Gastrocnemius medialis (tissue), 4 donors: ENCODE measurements at regions not wholly inside any gene's neighbourhood (a gene's known extent, or its start where the extent isn't known, plus 50 kb on each side); places are given as distances from the start of the nearest gene placed in this dataset.

ENCODE experiments used
- ATAC-seq, 2 donors: fragments of 150-250 bp; one replicate each; pipeline ENCODE4 v1.9.1; 2016
- DNase-seq, 2 donors: peaks; one replicate each; pipeline ENCODE4 v3.0.0-alpha.2; 2019
- H3K27ac ChIP-seq, 4 donors: fragments of 200-600 bp; sonication (generic); 1 replicate in 1 of 4; 2 replicates in 3 of 4; pipeline ENCODE4 v1.5.1; 2016 to 2018; ENCODE audit warnings: mild to moderate bottlenecking in 2 of 4, moderate library complexity in 1 of 4
- H3K27me3 ChIP-seq, 3 donors: fragments of 200-600 bp; sonication (generic) in 2 of 3; 1 replicate in 1 of 3; 2 replicates in 2 of 3; pipeline versions ENCODE4 v1.5.1 to v1.6.0; 2016 to 2019; ENCODE audit warnings: mild to moderate bottlenecking in 1 of 3, moderate library complexity in 1 of 3
- H3K36me3 ChIP-seq, 2 donors: fragments of 200-600 bp; sonication (generic) in 1 of 2; one replicate each; pipeline ENCODE4 v1.5.1; 2017 to 2018
- H3K4me1 ChIP-seq, 2 donors: fragments of 200-600 bp; sonication (generic) in 1 of 2; one replicate each; pipeline ENCODE4 v1.5.1; 2016 to 2017; ENCODE audit warnings: mild to moderate bottlenecking in 2 of 2
- H3K4me3 ChIP-seq, 4 donors: fragments of 200-600 bp; sonication (generic) in 3 of 4; 1 replicate in 1 of 4; 2 replicates in 3 of 4; pipeline ENCODE4 v1.5.1; 2016 to 2019; ENCODE audit warnings: mild to moderate bottlenecking in 2 of 4
- H3K9me3 ChIP-seq, 3 donors: fragments of 200-600 bp; sonication (generic) in 2 of 3; 1 replicate in 1 of 3; 2 replicates in 2 of 3; pipeline ENCODE4 v1.5.1; 2016 to 2019
- CTCF ChIP-seq, 5 experiments: fragments of 450-650 bp in 3 of 5; fragments of 200-600 bp in 2 of 5; sonication (generic) in 2 of 5; IDR thresholded peaks in 4 of 5; conservative IDR thresholded peaks in 1 of 5; 1 replicate in 4 of 5; 2 replicates in 1 of 5; pipeline ENCODE4 v1.5.1; 2016 to 2019; ENCODE audit warnings: antibody characterized with exemption in 5 of 5, mild to moderate bottlenecking in 3 of 5, moderate library complexity in 3 of 5
- POLR2A ChIP-seq, 2 donors: fragments of 450-650 bp; IDR thresholded peaks; one replicate each; pipeline ENCODE4 v1.6.1; 2017; ENCODE audit warnings: antibody characterized with exemption in 2 of 2, mild to moderate bottlenecking in 2 of 2, moderate library complexity in 2 of 2
- in situ Hi-C, 4 donors: fragments of 200-750 bp; cut with MboI; loops; one replicate each; pipeline versions ENCODE4 v1.15.0 to v1.8.0; 2017; ENCODE audit warnings: low sequenced_read_pairs in 4 of 4
- intact Hi-C: fragments of 100-400 bp; cut with DNase I; formaldehyde crosslinking; loops from one replicate; pipeline ENCODE4 v1.15.1; 2023; ENCODE audit warnings: low total_unique reads

GRCh38 chr5:8581047-8581446 lies 712.1 kb downstream of the MTRR start:
- no peak for DNase-seq
- H3K27ac ChIP-seq: no peak overlapping the region
- ATAC-seq: no peak
- no peak overlapping the region for H3K4me3 ChIP-seq
- no peaks in the 10 kb centered on the region for H3K27me3 ChIP-seq
- no peaks in the 10 kb centered on the region for H3K36me3 ChIP-seq
- no peaks in the 10 kb centered on the region for H3K9me3 ChIP-seq
- in situ Hi-C loops: no loop called here
- intact Hi-C loops: no loop called here
- no peak for TF ChIP-seq CTCF (IDR thresholded peaks at IDR 0.05 in 4 of 5, conservative IDR thresholded peaks at IDR 0.05 in 1 of 5)
- TF ChIP-seq POLR2A (IDR thresholded peaks at IDR 0.05): no peak
- H3K4me1 ChIP-seq: no peaks in the 10 kb centered on the region

- TF ChIP-seq POLR2A (IDR thresholded peaks at IDR 0.05) (no peak), CTCF (IDR thresholded peaks at IDR 0.05 in 4 of 5, conservative IDR thresholded peaks at IDR 0.05 in 1 of 5) (no peak)
These were observed 716.5 kb downstream of the MTRR start for GRCh38 chr5:8585230-8586018.

GRCh38 chr5:8590959-8591358 lies 722.0 kb downstream of the MTRR start:
- no peak overlapping the region for H3K4me3 ChIP-seq
- no peaks in the 10 kb centered on the region for H3K9me3 ChIP-seq
- no peak overlapping the region for H3K27ac ChIP-seq
- intact Hi-C loops (no loop called here), in situ Hi-C loops (no loop called here)
- DNase-seq: no peak
- no peaks in the 10 kb centered on the region for H3K27me3 ChIP-seq
- H3K4me1 ChIP-seq: no peaks in the 10 kb centered on the region
- ATAC-seq: no peak
- no peaks in the 10 kb centered on the region for H3K36me3 ChIP-seq
- TF ChIP-seq POLR2A (IDR thresholded peaks at IDR 0.05) (no peak), CTCF (IDR thresholded peaks at IDR 0.05 in 4 of 5, conservative IDR thresholded peaks at IDR 0.05 in 1 of 5) (no peak)

More at GRCh38 chr5:8585230-8586018, 716.5 kb downstream of the MTRR start:
- no peaks in the 10 kb centered on the region for H3K36me3 ChIP-seq
- in situ Hi-C loops (no loop called here), intact Hi-C loops (no loop called here)
- no peak for ATAC-seq
- H3K4me1 ChIP-seq: no peaks in the 10 kb centered on the region
- H3K4me3 ChIP-seq: no peak overlapping the region
- H3K27me3 ChIP-seq: no peaks in the 10 kb centered on the region
- no peak overlapping the region for H3K27ac ChIP-seq
- no peaks in the 10 kb centered on the region for H3K9me3 ChIP-seq
- DNase-seq: no peak

- ATAC-seq: no peak
- no peaks in the 10 kb centered on the region for H3K4me1 ChIP-seq
- intact Hi-C loops: no loop called here
- no peaks in the 10 kb centered on the region for H3K27me3 ChIP-seq
- no peaks in the 10 kb centered on the region for H3K9me3 ChIP-seq
- no peak overlapping the region for H3K4me3 ChIP-seq
- H3K27ac ChIP-seq: no peak overlapping the region
- no peak for DNase-seq
- in situ Hi-C loops: no loop called here
- no peaks in the 10 kb centered on the region for H3K36me3 ChIP-seq
- TF ChIP-seq CTCF (IDR thresholded peaks at IDR 0.05 in 4 of 5, conservative IDR thresholded peaks at IDR 0.05 in 1 of 5): no peak
These were observed 729.4 kb downstream of the MTRR start for GRCh38 chr5:8598356-8598755.

GRCh38 chr5:8598996-8599395 lies 730.0 kb downstream of the MTRR start:
- Histone ChIP-seq H3K27ac (no peak overlapping the region), H3K27me3 (no peaks in the 10 kb centered on the region), H3K36me3 (no peaks in the 10 kb centered on the region), H3K4me3 (no peak overlapping the region), H3K9me3 (no peaks in the 10 kb centered on the region), H3K4me1 (no peaks in the 10 kb centered on the region)
- in situ Hi-C loops: no loop called here
- ATAC-seq (no peak), DNase-seq (no peak)
- TF ChIP-seq CTCF (IDR thresholded peaks at IDR 0.05 in 4 of 5, conservative IDR thresholded peaks at IDR 0.05 in 1 of 5): no peak
- no peak for TF ChIP-seq POLR2A (IDR thresholded peaks at IDR 0.05)
- intact Hi-C loops: no loop called here
